GM12891 (cell line): ENCODE measurements at regions not wholly inside any gene's neighbourhood (a gene's known extent, or its start where the extent isn't known, plus 50 kb on each side); places are given as distances from the start of the nearest gene placed in this dataset.

Experiments
- POLR2A ChIP-seq: IDR thresholded peaks from 2 replicates; pipeline ENCODE4 v1.6.1; 2011; ENCODE audit warnings: low read depth, low read length, control low read depth
- POLR2AphosphoS5 ChIP-seq: IDR thresholded peaks from 2 replicates; pipeline ENCODE4 v1.6.1; 2011; ENCODE audit warnings: low read depth, low read length, control low read depth
- POU2F2 ChIP-seq: IDR thresholded peaks from 2 replicates; pipeline ENCODE4 v1.6.1; 2011; ENCODE audit warnings: low read depth, mild to moderate bottlenecking, control low read depth, low read length, moderate library complexity
- SPI1 ChIP-seq: IDR thresholded peaks from 2 replicates; pipeline ENCODE4 v1.6.1; 2011; ENCODE audit warnings: low read depth, low read length, control low read depth
- TAF1 ChIP-seq: IDR thresholded peaks from 2 replicates; pipeline ENCODE4 v1.6.1; 2011; ENCODE audit warnings: low read depth, low read length, control low read depth

- TF ChIP-seq POLR2A: no peak
- no peak for TF ChIP-seq POLR2AphosphoS5
- TF ChIP-seq POU2F2: no peak
- no peak for TF ChIP-seq SPI1
- no peak for TF ChIP-seq TAF1
These were observed 281.5 kb upstream of the DPPA4 start for GRCh38 chr3:109618766-109619378.
